Breast epithelium (tissue), 4 donors: ENCODE measurements at regions not wholly inside any gene's neighbourhood (a gene's known extent, or its start where the extent isn't known, plus 50 kb on each side); places are given as distances from the start of the nearest gene placed in this dataset.
"Not testable (repeated sequence)": the region's sequence is repeated elsewhere in the genome, so short reads cannot be mapped to it uniquely, and the experiment has no call there.

Source experiments
- DNase-seq, 2 donors: peaks; one replicate each; pipeline ENCODE4 v3.0.0-alpha.2; 2019; ENCODE audit warnings: low spot score in 2 of 2
- H3K27ac ChIP-seq, 2 donors: fragments of 200-600 bp; sonication (generic) in 1 of 2; one replicate each; pipeline ENCODE4 v1.5.1; 2016 to 2019; ENCODE audit warnings: mild to moderate bottlenecking in 1 of 2
- H3K27me3 ChIP-seq, 2 donors: fragments of 200-600 bp; sonication (generic) in 1 of 2; one replicate each; pipeline versions ENCODE4 v1.5.1 to v1.6.0; 2017 to 2019; ENCODE audit warnings: control low read depth in 1 of 2, mild to moderate bottlenecking in 1 of 2
- H3K36me3 ChIP-seq: fragments of 200-600 bp; one replicate; pipeline ENCODE4 v1.5.1; 2019
- H3K4me1 ChIP-seq, 2 donors: fragments of 200-600 bp; sonication (generic); one replicate each; pipeline ENCODE4 v1.5.1; 2016 to 2019; ENCODE audit warnings: control low read depth in 1 of 2
- H3K4me3 ChIP-seq, 3 donors: fragments of 200-600 bp; sonication (generic); 1 replicate in 2 of 3; 2 replicates in 1 of 3; pipeline ENCODE4 v1.5.1; 2016 to 2019; ENCODE audit warnings: mild to moderate bottlenecking in 3 of 3, moderate library complexity in 2 of 3
- H3K9me3 ChIP-seq, 2 donors: fragments of 200-600 bp; sonication (generic) in 1 of 2; one replicate each; pipeline ENCODE4 v1.5.1; 2016 to 2019; ENCODE audit warnings: control low read depth in 1 of 2
- CTCF ChIP-seq, 3 donors: fragments of 450-650 bp; IDR thresholded peaks; one replicate each; pipeline ENCODE4 v1.5.1; 2016 to 2017; ENCODE audit warnings: antibody characterized with exemption in 3 of 3, mild to moderate bottlenecking in 3 of 3, moderate library complexity in 3 of 3
- POLR2A ChIP-seq: fragments of 450-650 bp; IDR thresholded peaks from one replicate; pipeline ENCODE4 v1.6.1; 2016; ENCODE audit warnings: antibody characterized with exemption, mild to moderate bottlenecking, moderate library complexity
- POLR2AphosphoS5 ChIP-seq, 3 donors: sonication (generic); formaldehyde crosslinking; IDR thresholded peaks; one replicate each; pipeline ENCODE4 v1.6.1; 2017; ENCODE audit warnings: antibody characterized with exemption in 3 of 3
- intact Hi-C: fragments of 100-400 bp; cut with DNase I; formaldehyde crosslinking; loops from one replicate; pipeline ENCODE4 v1.15.1; 2023; ENCODE audit warnings: low total_unique reads

- no peaks in the 10 kb centered on the region for H3K9me3 ChIP-seq
- intact Hi-C loops: no loop called here
- no peaks in the 10 kb centered on the region for H3K4me1 ChIP-seq
- H3K27me3 ChIP-seq: no peaks in the 10 kb centered on the region
- no peak overlapping the region for H3K27ac ChIP-seq
- DNase-seq: no peak
- TF ChIP-seq POLR2A (no peak), CTCF (IDR thresholded peaks at IDR 0.05) (no peak), POLR2AphosphoS5 (IDR thresholded peaks at IDR 0.05) (no peak)
- H3K4me3 ChIP-seq: no peak overlapping the region
- no peaks in the 10 kb centered on the region for H3K36me3 ChIP-seq
Measured at GRCh38 chr10:71103961-71104360, 108.4 kb upstream of the UNC5B start.

GRCh38 chr10:71106151-71106550 is 106.2 kb upstream of the UNC5B start:
- H3K36me3 ChIP-seq, H3K27me3 ChIP-seq, H3K4me3 ChIP-seq, DNase-seq, H3K4me1 ChIP-seq, H3K27ac ChIP-seq, H3K9me3 ChIP-seq, intact Hi-C loops: not testable (repeated sequence)

DNA sequence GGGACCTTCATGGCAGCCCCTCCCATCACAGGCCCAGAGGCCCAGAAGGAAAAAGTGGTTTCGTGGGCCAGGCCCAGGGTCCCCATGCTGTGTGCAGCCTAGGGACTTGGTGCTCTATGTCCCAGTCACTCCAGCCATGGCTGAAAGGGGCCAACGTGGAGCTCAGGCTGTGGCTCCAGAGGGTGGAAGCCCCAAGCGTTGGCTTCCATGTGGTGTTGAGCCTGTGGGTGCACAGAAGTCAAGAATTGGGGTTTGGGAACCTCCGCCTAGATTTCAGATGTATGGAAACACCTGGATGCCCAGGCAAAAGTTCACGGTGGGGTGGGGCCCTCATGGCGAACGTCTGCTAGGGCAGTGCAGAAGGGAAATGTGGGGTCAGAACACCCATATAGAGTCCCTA is 105.3 kb upstream of the UNC5B start:
- H3K36me3 ChIP-seq, H3K4me1 ChIP-seq, DNase-seq, H3K27ac ChIP-seq, intact Hi-C loops, H3K4me3 ChIP-seq, H3K27me3 ChIP-seq, H3K9me3 ChIP-seq: not testable (repeated sequence)

DNA sequence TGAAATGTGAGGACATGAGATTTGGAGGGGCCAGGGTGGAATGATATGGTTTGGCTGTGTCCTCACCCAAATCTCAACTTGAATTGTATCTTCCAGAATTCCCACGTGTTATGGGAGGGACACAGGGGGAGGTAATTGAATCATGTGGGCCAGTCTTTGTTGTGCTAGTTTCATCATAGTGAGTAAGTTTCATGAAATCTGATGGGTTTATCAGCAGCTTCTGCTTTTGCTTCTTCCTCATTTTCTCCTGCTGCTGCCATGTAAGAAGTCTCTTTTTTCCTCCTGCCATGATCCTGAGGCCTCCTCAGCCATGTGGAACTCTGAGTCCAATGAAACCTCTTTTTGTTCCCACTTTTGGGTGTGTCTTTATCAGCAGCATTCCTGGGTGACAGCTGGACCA is 104.3 kb upstream of the UNC5B start:
- H3K4me3 ChIP-seq, H3K27me3 ChIP-seq, H3K9me3 ChIP-seq, H3K27ac ChIP-seq, intact Hi-C loops, H3K4me1 ChIP-seq, DNase-seq, H3K36me3 ChIP-seq: not testable (repeated sequence)

DNA sequence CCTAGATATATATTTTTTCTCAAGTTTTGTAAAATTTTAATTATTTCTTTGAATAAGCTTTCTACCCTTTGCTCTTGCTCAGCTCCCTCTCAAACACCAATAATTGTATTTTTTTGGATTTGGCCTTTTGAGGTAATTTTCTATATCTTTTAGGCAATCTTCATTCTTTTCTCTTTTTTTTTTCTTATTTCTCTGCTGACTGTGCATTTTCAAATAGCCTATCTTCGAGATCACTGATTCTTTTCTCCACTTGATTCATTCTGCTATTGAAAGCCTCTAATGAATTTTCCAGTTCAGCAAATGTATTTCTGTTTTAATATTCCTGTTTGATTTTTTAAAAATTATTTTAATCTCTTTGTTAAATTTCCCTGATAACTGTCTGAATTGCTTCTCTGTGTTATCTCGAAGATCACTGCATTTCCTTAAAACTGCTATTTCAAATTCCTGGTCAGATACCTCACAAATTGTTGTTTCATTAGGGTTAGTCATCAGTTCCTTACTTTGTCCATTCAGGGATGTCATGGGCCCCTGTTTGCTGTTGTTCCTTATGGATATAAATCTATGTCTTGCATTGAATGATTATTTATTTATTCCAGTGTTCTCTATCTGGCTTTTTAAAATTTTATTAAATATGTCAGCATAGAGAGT is 100.1 kb upstream of the UNC5B start:
- Histone ChIP-seq H3K36me3 (no peaks in the 10 kb centered on the region), H3K27ac (no peak overlapping the region), H3K4me3 (no peak overlapping the region), H3K27me3 (no peaks in the 10 kb centered on the region), H3K9me3 (peaks cover 12 to 27% of the 10 kb centered on the region in 2 donors), H3K4me1 (no peaks in the 10 kb centered on the region)
- TF ChIP-seq POLR2A (no peak), POLR2AphosphoS5 (IDR thresholded peaks at IDR 0.05) (no peak), CTCF (IDR thresholded peaks at IDR 0.05) (no peak)
- no peak for DNase-seq
- intact Hi-C loops: no loop called here

- no peaks in the 10 kb centered on the region for H3K36me3 ChIP-seq
Measured at GRCh38 chr10:71116426-71116825, 95.9 kb upstream of the UNC5B start.

DNA sequence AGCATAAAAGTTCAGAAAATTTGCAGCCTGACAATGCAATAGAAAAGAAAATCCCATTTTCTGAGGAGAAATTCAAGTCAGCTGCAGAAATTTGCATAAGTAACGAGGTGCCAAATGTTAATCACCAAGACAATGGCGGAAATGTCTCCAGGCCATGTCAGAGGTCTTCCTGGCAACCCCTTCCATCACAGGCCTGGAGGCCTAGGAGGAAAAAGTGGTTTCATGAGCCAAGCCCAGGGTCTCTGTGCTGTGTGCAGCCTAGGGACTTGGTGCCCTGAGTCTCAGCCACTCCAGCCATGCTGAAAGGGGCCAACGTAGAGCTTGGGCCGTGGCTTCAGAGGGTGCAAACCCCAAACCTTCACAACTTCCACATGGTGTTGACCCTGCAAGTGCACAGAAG is 94.8 kb upstream of the UNC5B start:
- H3K27me3 ChIP-seq, intact Hi-C loops, H3K27ac ChIP-seq, H3K4me1 ChIP-seq, DNase-seq, H3K36me3 ChIP-seq, H3K4me3 ChIP-seq: not testable (repeated sequence)
- H3K9me3 ChIP-seq: peaks cover 22 to 51% of the 10 kb centered on the region in 2 donors

More at GRCh38 chr10:71116426-71116825, 95.9 kb upstream of the UNC5B start:
- peaks cover 22 to 56% of the 10 kb centered on the region in 2 donors for H3K9me3 ChIP-seq
- H3K4me3 ChIP-seq: no peak overlapping the region
- TF ChIP-seq POLR2A (no peak), POLR2AphosphoS5 (IDR thresholded peaks at IDR 0.05) (no peak), CTCF (IDR thresholded peaks at IDR 0.05) (no peak)
- intact Hi-C loops: no loop called here
- H3K27ac ChIP-seq: no peak overlapping the region
- DNase-seq: no peak
- no peaks in the 10 kb centered on the region for H3K27me3 ChIP-seq
- no peaks in the 10 kb centered on the region for H3K4me1 ChIP-seq
